Activated CD8-positive, alpha-beta memory T cell treated with anti-CD3 and anti-CD28 coated beads, Interleukin-2, amount 50 U/mL, for 24 hours (primary cell): ENCODE measurements at regions not wholly inside any gene's neighbourhood (a gene's known extent, or its start where the extent isn't known, plus 50 kb on each side); places are given as distances from the start of the nearest gene placed in this dataset.

Experiments
- DNase-seq: peaks from one replicate; pipeline ENCODE4 v3.0.0-alpha.2; 2020; ENCODE audit errors: extremely low read depth

GRCh38 chr16:85360323-85361277 lies 248.3 kb upstream of the CIBAR2 start:
- DNase-seq, result no peak

GRCh38 chr16:85361441-85362118 lies 249.3 kb upstream of the CIBAR2 start:
- no peak for DNase-seq

GRCh38 chr16:85362443-85362842 lies 250.2 kb upstream of the CIBAR2 start:
- DNase-seq, result no peak

- no peak for DNase-seq
These were observed 249.7 kb upstream of the GSE1 start for GRCh38 chr16:85363427-85363826.

- DNase-seq, result no peak
These were observed 249.2 kb upstream of the GSE1 start for GRCh38 chr16:85363881-85364280.

GRCh38 chr16:85364323-85365040 lies 248.6 kb upstream of the GSE1 start:
- DNase-seq, result no peak

GRCh38 chr16:85365120-85365519 lies 248.0 kb upstream of the GSE1 start:
- no peak for DNase-seq

- no peak for DNase-seq
These were observed 246.9 kb upstream of the GSE1 start for GRCh38 chr16:85366031-85366763.

GRCh38 chr16:85367485-85367884 lies 245.6 kb upstream of the GSE1 start:
- DNase-seq, result no peak

- no peak for DNase-seq
These were observed 244.1 kb upstream of the GSE1 start for GRCh38 chr16:85369060-85369459.

- DNase-seq, result peak; percentile 9
These were observed 243.2 kb upstream of the GSE1 start for GRCh38 chr16:85369741-85370528.

- no peak for DNase-seq
These were observed 242.6 kb upstream of the GSE1 start for GRCh38 chr16:85370543-85370880.

- no peak for DNase-seq
These were observed 242.1 kb upstream of the GSE1 start for GRCh38 chr16:85370881-85371651.

GRCh38 chr16:85371948-85372347 lies 241.2 kb upstream of the GSE1 start:
- no peak for DNase-seq

- peak; percentile 8 for DNase-seq
These were observed 240.3 kb upstream of the GSE1 start for GRCh38 chr16:85372627-85373372.

- no peak for DNase-seq
These were observed 239.2 kb upstream of the GSE1 start for GRCh38 chr16:85373741-85374570.

- no peak for DNase-seq
These were observed 238.6 kb upstream of the GSE1 start for GRCh38 chr16:85374571-85374872.

GRCh38 chr16:85375282-85375681 lies 237.8 kb upstream of the GSE1 start:
- DNase-seq, result no peak
